GM03348 (cell line): ENCODE measurements at regions not wholly inside any gene's neighbourhood (a gene's known extent, or its start where the extent isn't known, plus 50 kb on each side); places are given as distances from the start of the nearest gene placed in this dataset.
A peak's percentile ranks its signal among the peaks of the same experiment; 100 is the strongest.
"Not testable (repeated sequence)": the region's sequence is repeated elsewhere in the genome, so short reads cannot be mapped to it uniquely, and the experiment has no call there.

Experiments
- DNase-seq: peaks from one replicate; pipeline ENCODE4 v3.0.0; 2012; ENCODE audit warnings: low spot score

DNA sequence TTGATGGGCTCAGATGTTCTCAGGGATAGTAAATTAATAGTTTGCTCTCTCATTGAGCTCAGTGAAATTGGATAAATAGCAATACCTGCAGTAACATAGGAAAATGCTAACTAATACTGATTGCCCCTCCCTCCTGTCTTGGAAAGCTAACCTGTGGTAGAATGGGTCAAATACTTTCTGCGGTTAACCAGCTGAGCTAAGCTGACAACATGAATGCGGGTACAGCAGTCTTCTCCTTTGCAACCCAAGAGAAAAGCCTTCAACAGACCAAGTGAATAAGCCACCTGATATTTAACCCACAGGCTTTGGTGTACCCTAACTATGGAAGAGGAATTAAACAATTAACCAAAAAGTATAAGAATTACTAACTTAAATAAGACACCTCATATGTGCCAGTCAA, 408.3 kb upstream of the MAF start:
- no peak for DNase-seq

DNA sequence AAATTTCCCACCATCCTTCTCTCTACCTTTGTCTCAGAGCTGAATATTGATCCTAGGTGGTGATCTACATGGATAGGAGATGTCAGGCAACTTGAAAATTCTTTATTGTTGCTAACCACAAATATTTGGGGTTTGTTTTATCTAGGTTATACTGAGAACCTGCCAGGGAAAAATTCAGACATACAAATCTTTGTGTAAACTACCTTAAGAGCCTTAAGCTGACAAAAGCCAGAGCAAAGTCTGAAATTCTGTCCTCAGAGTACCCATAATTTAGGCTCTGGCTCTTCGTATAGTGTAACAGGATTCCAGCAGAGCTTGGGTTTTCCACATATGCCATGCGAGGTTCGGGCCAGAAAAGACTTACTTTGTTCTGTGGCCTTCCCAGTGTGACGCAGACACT, 406.7 kb upstream of the MAF start:
- DNase-seq: no peak

DNA sequence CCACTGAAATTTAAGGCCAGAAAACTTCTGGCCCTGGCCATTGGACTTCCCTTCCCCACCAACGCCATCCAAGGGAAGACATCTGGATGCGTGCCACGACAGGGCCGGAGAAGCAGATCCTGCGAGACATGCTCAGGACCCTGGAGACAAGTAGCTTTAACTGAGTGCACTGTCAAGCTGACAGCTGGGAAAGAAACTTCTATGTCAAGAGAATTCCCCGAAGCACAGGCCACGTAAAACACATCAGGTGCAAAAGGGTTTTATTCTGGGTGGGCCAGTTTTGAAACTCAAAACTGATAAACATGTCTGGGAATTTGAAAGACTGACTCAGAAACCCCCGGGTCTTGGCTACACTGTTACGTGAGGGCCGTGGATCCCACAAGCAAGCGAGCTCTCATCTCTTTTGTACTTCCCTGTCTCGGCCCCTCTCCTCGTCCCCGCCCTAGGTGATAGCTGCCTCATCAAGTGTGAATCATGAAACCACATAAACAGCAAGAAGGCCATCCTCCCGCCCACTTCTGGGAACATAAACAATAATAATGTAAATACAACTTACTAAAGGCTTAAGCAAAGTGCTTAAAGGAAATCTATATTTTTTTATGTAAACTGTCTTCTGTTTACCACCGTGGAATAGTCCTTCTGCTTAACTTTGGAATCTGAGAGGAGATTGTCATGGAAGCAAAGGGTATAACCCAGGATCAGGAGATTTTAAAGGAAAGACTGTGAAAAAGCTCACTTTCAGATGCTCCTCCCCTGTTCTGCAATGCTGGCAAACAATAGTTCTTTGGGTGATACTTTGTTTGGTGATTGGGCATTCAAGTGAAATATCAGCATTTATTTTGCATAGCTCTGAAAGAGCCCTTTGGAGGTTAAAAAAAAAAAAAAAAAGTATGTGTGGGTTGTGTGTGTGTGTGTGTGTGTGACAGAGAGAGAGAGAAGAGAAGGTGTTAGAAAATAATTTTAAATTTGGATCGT, 406.0 kb upstream of the MAF start:
- DNase-seq: peak; percentile 29

DNA sequence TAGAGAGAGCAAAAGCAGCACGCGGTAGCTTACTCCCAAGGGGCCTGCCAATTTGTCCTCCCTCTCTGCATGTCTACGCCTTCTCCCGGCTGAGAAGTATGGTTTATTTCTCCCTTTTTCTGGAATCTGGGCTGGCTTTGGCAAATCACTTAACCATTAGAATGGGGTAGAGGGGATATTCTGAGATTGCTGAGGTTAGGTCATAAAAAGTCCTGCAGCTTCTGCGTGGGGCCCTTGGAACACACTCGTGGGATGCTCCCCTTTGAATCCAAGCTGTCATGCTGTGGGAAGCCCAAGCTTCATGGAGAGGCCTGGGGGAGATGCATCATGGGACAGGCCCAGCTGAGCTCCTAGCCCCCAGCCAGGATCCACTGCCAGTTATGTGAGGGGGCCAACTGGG, 403.6 kb upstream of the MAF start:
- no peak for DNase-seq

DNA sequence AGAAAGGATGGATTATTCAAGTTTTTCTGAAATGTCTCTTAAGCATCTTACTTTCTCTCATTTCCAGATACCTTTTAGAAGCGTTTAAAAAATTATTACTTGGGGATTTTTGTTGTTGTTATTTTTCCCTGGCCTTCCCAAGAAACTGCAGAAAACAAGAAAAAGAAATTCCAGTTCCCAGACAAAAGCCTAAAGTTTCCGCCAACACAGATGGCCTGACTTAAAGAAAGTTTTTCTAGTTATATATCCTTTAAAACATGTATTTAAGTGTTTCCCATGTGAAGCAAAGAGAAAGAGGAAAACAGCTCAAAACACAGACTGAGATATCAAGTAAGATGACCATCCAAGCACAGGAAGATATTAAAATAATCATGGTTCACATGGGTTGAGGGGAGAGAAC, 401.7 kb upstream of the MAF start:
- DNase-seq: no peak

DNA sequence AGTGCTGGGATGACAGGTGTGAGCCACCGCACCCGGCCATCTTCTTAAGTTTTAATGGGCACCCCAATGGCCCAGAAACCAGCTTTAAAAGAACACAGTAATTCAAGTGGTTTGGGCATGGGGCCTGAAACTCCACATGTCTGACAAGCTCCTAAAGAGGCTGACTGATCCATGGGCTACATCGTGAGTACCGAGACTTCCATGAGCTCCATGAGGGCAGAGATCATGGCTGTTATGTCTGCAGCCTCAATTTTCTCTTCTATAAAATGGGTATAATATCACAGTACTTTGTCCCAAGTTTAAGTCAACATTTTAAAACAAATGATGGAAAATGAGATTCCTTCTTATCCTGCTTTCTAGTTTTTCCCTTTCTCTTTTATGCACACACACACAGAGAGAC, 397.6 kb upstream of the MAF start:
- DNase-seq: no peak

DNA sequence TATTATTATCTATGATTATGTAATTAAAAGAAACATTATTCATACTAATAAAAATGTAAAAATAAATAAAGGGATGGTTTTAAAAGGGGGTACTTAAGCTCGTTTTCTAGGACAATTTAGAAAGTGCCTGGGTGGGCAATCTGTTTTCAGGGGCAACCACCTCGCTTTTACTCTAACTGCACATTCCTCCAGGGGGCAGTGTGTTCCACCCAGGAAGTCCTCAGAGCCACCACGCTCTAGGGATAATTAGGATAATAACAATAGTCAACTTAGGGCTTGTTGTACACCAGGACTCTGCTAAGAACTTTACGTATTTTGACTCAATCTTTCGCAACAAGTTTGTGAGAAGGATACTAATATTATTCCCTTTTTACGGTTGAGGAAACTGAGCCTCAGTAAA, 396.7 kb upstream of the MAF start:
- DNase-seq: peak; percentile 50

DNA sequence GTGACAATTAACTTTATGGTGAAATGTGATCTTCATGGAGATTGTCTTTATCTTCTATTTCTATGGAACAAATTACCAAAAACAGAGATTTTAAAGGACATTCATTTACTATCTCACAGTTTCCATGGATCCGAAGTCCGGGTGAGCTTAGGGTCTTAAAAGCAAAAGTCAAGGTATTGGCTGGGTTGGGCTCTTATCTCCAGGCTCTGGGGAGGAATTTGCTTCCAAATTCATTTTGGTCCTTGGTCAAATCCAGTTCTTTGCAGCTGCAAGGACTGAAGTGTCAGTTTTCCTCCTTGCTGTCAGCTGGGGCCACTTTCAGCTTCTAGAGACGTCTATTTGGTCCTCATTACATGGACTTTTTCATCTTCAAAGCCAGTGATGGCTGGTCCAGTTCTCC, 395.8 kb upstream of the MAF start:
- no peak for DNase-seq

DNA sequence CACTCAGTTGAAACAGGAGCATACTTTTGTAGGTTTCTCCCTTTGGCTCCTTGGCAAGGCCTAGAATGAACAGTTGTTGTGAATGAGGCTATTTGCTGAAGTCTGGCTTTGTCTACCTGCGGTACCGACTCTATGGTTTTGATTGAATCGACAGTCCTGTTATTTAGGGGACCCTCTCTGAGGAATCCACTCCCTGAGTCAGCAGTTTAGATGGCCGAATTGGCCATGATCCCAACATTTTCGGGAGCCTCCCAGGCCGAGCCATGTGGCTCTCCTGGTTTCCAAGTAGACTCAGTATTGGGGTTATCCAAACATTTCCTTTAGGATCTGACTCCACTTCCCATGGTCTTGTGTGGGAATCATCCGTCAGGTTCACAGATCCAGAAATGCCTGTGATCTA, 394.8 kb upstream of the MAF start:
- DNase-seq: no peak

DNA sequence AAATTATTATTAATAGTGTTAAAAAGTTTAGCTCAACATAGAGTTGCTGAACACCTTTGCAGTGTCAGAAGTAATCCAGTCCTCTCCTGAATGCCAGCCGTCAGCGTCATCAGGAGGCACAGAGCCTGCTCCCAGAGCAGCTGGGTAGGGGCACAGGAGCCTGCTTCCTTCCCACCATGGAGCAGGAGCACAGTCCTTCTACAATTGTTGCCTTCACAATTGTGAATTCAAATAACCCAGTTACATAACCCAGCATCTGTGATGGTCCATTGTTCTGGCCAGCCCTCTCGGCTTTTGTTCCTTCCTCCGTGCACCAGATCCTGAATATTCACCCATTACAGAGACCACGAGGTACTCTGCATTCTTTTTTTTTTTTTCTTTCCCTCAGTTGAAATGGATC, 393.9 kb upstream of the MAF start:
- no peak for DNase-seq

DNA sequence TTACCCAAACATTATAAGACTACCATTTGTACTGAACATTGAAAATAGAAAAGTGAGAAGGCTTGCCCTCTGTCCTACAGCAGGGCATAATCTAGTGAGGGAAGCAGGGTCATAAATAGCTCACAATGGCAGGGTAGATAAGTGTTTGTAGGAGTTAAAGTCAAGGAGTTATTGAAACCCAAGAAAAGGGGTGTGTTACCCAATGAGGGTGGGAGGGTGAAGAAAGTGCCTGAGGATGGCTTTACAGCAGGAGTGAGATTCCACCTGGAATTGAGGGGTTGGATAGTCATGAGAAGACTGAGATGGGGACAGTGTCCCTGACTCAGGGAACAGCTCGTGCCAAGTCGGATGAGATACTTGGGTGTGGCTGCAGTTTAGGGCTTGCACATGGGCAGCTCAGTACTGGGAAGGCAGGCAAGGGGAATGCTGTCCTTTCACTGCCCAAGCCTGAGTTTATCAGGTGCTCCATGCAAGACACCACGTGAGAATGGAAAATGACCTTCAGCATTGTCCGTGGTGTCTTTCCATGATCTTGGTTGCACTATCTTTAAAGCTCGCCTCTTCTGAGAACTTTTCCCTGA, 393.2 kb upstream of the MAF start:
- DNase-seq: no peak

DNA sequence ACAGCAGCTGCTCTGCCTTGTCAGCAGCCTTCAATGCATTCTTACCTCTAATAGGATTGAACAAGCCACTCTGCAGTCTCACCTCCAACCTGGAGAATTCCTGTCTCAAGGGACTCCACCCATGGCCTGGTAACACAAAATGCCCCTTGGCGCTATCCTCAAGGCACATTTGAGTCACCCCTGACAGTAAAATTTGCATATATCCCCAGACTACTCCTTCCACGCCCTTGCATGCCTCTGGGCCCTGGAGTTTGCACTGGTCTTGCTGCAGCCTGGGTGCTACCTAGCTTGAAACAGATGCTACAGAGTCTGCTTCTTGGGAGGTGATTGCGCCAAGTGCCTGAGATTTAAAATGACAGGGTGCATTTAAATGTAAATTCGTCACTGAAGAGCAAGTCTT, 391.4 kb upstream of the MAF start:
- DNase-seq: no peak

DNA sequence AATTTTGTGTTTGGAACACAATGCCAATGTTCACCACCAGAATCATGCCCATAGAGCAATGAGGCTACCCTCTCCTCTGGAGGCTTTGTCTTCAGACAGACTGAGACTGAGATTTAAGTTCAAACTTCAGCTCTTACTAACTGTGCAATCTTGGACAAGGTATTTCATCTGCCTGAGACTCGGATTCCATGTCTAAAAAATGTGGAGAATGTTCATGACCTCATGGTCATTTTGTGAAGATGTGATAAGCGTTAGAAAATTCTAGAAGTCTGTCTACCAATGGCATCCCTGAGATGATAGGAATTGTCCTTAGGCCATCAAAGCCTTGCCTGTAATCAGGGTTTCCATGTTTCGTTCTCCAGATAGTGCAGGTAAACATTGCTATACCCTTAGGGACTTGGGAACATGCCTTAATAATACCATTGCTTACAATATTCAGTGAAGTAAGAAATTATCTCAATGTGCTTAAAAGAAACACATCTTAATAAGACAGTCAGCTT, 388.2 kb upstream of the MAF start:
- no peak for DNase-seq

DNA sequence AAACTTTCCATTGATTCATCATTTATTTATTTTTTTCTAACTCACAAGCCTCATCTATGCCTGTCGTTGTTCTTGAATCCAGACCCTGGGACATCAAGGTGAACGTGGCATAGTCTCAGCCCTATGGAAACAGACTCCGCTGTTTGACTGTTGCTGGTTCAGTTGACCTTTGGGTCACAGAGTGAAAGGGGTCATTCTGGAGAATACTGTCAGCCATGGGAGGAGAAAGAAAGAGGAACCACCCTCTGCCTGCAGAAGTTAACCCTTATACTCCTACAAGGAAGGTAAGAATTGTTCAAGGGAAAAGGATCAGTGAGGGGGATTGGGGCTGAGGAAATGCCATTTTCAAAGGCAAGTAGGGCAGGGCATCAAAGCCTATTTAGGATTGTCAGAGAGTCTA, 387.6 kb upstream of the MAF start:
- no peak for DNase-seq

DNA sequence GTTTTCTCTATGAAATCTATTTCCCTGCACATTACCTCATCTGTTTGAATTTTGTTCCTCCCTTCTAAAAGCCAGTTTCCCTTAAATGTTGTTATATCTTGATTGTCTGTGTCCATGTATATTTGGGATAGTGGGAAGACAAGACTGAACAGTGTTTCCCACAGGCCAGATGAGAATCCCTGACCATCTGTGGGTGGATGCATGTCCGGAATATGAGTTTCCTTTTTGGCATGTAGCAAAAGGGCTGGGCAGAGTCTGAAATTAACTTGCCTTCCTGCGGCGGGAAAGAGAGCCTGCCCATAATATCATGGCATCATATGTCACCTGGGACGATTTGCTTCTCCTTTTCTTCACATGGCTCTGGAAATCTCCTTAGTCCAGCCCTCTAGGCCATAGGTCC, 385.8 kb upstream of the MAF start:
- no peak for DNase-seq

DNA sequence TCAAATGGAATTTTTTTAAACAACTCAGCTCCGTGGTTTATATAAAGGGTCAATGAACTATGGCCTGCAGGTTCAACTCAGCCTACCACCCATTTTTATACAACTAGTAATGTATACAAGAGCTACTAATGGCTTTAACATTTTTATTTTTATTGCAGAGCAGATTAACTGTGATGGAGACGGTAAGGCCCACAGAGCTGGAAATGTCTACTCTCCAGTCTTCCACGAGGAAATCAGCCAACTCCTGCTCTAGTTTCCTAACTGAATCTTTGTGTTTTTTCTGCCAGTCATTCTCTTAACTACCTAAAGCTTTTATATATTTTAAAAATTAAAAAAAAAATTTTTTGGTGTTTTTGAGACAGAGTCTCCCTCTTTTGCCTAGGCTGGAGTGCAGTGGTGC, 385.1 kb upstream of the MAF start:
- no peak for DNase-seq

DNA sequence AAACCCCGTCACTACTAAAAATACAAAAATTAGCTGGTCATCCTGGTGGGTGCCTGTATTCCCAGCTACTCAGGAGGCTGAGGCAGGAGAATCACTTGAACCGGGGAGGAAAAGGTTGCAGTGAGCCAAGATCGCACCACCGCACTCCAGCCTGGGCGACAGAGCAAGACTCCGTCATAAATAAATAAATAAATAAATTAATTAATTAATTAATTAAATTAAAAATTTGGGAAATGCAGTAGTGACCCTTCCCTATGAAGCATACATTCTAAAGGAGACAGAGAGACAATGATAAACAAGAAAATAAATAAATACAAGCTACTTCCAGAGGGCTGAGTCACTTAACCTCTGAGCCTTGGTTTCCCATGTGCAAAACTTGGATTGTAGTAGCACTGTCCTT, 383.6 kb upstream of the MAF start:
- DNase-seq: not testable (repeated sequence)

DNA sequence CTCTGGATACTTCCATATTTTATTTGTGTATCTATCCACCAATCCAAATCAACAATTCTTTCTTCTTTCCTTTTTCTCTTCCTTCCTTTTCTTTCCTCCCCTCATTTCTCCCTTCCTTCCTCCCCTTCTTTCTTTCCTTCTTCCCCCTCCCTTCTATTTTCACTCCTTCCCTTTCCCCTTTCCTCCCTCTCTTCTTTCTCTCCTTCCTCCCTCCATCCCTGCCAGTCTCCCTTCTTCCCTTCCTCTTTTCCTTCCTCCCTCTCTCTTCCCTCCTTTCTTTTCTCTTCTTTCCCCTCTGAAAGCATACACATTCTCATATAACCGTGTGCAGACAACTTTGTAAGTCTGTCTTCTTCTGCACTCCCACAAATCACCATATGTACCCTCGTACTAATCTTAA, 382.3 kb upstream of the MAF start:
- no peak for DNase-seq

DNA sequence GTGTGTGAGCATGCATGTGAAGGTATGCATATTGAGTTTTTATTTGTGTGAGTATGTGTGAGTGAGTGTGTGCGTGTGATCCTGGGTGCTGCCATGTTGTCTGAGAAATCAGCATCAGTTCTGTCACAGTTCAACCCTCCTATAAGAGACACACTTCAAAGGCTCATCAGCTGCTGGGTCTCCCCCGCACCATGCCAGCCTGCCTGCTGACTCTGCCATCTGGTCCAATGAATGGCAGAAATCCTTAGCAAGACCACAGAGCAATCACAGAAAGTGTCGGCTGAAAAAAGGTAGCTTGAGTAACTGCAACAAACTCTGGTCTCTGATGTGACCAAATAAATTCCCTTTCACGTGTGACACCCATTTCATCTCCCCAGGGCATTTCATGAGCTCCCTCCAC, 381.8 kb upstream of the MAF start:
- no peak for DNase-seq

DNA sequence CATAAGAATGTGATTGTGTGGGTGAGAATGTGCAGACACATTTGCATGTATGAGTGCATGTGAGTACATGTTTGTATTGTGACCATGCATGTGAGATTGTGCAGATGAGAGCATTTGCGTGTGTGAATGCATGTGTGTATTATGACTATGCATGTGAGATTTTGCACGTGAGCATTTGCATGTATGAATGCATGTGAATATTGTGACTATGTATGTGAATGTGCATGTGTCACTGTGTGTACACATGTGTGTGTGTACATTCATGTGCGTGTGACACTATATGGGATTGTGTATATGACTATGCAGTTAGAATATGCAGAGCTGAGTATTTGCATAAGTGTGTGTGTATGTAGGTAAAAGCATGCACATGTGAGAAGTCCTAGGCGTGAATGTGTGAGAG, 381.3 kb upstream of the MAF start:
- no peak for DNase-seq

DNA sequence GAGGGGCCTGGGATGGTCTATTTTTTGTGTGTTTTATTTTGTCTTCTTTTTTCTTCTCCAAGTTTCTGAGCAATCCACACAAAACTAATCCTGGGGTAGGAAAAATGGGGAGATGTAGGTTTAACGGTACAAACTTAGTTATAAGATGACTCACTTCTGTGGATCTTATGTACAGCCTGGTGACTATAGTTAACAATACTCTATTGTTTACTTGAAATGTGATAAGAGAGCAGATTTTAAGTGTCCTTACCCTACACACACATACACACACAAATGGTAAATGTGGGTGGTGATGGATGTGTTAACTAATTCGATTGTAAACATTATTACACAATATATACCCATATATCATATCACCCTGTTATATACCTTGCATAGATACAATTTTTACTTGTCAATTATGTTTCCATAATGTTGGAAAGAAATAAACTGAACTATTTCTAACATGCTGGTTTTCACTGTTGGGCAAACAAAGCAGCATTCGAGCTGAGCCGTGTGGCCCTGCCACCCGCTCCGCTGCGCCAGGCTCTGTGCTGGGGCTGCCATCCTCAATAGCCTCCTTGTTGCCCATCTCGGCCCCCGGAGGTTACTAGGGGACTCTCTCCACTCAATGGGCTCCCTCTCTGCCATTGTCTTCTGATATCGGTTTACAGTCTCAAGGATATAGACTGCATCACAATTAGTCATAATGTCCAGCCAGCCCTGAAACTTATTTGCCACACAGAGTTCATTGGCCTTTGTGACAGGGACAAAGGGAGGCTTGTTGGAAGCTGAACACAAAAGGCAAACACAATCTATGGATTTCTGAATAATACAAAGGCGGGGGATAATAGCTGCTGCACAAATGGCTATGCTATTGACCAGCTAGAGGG, 380.3 kb upstream of the MAF start:
- DNase-seq: no peak

DNA sequence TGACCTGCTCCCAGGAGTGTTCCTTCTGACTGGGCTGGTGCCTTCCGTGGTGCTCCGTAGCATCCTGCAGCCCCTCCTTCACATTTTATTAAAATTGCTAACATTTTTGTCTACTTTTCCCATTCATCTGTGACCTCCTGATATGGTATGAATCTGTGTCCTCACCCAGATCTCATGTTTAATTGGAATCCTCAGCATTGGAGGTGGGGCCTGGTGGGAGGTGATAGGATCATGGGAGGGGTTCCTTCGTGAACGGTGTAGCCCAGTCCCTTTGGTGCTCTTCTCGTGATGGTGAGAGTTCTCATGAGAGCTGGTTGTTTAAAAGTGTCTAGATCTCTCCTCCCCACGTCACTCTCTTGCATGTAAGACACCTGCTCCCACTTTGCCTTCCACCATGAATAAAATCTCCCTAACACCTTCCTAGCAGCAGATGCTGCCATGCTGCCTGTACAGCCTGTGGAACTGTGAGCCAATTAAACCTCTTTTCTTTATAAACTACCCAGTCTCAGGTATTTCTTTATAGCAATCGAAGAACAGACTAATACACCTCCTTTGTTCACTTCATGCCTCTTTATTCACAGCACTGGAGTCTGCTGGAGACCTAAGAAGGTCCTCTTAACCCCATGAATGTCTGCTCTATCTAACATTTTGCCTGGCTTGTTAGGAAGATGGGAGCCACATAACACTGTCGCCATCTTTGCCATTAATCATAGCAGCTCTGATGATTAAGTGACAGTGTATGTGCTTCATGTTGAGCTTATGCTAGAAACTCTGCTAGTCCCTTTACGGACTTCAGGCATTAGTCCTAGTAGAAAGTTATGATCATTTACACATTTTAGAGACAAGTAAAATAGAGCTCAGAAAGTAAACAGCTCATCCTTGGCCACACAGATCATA, 377.7 kb upstream of the MAF start:
- DNase-seq: no peak
